ENCODE measurements at regions not wholly inside any gene's neighbourhood (a gene's known extent, or its start where the extent isn't known, plus 50 kb on each side); places are given as distances from the start of the nearest gene placed in this dataset.

GRCh38 chr3:159850481-159850880, 138.2 kb upstream of the IL12A start:
- no peaks in the 10 kb centered on the region for H3K9me3 ChIP-seq
- no peak overlapping the region for H3K4me3 ChIP-seq
- no peaks in the 10 kb centered on the region for H3K27me3 ChIP-seq
- no peak for TF ChIP-seq CTCF (IDR thresholded peaks at IDR 0.05)
- no peak overlapping the region for H3K27ac ChIP-seq
- H3K36me3 ChIP-seq: no peaks in the 10 kb centered on the region
- H3K4me1 ChIP-seq: peaks cover 9 to 92% (median 44%) of the 10 kb centered on the region in 4 donors
- intact Hi-C loops (cut with DNase I; ENCODE audit: low total_unique reads): no loop called here
- DNase-seq: no peak

DNA sequence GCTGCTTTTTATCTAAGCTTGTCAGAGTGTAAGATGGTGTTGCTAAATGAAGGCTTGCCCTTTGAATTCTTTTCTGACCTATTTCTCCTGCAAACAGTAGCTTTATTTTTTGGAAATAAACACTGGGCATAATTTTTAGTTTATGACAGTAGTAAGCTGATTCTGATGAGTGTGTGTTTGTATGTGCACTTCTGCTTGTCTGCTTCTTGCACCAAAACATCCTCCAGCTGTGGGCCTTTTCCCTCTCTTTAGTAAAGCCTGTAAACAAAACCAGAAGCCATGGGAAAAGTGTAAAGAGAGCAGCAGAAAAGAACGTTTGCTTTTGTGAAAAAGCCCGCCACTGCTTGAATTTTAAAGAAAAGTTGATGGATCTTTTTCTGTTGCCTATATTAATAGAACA, 136.4 kb upstream of the IL12A start:
- intact Hi-C loops (cut with DNase I; ENCODE audit: low total_unique reads): no loop called here
- peak overlapping the region; percentile 37 to 43 for H3K4me3 ChIP-seq
- peak overlapping the region; percentile 78 to 83 for H3K27ac ChIP-seq
- peaks cover 9 to 89% (median 44%) of the 10 kb centered on the region in 4 donors for H3K4me1 ChIP-seq
- H3K36me3 ChIP-seq: no peaks in the 10 kb centered on the region
- DNase-seq: no peak
- no peaks in the 10 kb centered on the region for H3K27me3 ChIP-seq
- no peaks in the 10 kb centered on the region for H3K9me3 ChIP-seq
- TF ChIP-seq CTCF (IDR thresholded peaks at IDR 0.05): no peak

GRCh38 chr3:159852821-159853505, 135.7 kb upstream of the IL12A start:
- intact Hi-C loops (cut with DNase I; ENCODE audit: low total_unique reads): no loop called here
- peak; percentile 41 to 79 for DNase-seq
- Histone ChIP-seq H3K4me1 (peaks cover 9 to 85% (median 44%) of the 10 kb centered on the region in 4 donors), H3K4me3 (peak overlapping the region; percentile 37 to 43), H3K9me3 (no peaks in the 10 kb centered on the region), H3K27me3 (no peaks in the 10 kb centered on the region), H3K36me3 (no peaks in the 10 kb centered on the region), H3K27ac (peak overlapping the region; percentile 78 to 83)
- no peak for TF ChIP-seq CTCF (IDR thresholded peaks at IDR 0.05)

DNA sequence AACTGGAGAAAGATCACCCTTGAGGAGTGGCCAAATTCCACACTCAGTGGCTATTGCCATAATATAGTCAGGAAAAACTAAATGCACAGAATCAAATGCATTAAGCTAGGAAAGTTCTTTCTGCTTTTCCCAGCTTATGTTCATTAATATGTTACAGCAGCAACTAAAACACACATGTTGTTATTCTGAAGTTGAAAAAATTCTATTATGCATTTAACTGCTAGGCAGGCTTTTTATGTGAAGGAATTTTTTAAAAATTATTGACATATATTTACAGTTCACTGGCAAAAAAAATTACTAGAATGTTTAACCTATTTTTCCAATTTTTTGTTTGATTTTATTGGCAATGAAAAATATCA, 135.2 kb upstream of the IL12A start:
- Histone ChIP-seq H3K27me3 (no peaks in the 10 kb centered on the region), H3K4me1 (peaks cover 9 to 85% (median 46%) of the 10 kb centered on the region in 4 donors), H3K27ac (peak overlapping the region; percentile 78 to 83), H3K36me3 (no peaks in the 10 kb centered on the region), H3K4me3 (peak overlapping the region; percentile 37 to 43), H3K9me3 (no peaks in the 10 kb centered on the region)
- intact Hi-C loops (cut with DNase I; ENCODE audit: low total_unique reads): no loop called here
- DNase-seq: no peak
- TF ChIP-seq CTCF (IDR thresholded peaks at IDR 0.05): no peak

GRCh38 chr3:159854500-159855124, 134.0 kb upstream of the IL12A start:
- H3K36me3 ChIP-seq: no peaks in the 10 kb centered on the region
- peaks cover 9 to 85% (median 50%) of the 10 kb centered on the region in 4 donors for H3K4me1 ChIP-seq
- no peak for DNase-seq
- no peaks in the 10 kb centered on the region for H3K9me3 ChIP-seq
- H3K4me3 ChIP-seq: peak overlapping the region; percentile 4 to 12
- TF ChIP-seq CTCF (IDR thresholded peaks at IDR 0.05): no peak
- no peaks in the 10 kb centered on the region for H3K27me3 ChIP-seq
- H3K27ac ChIP-seq: peak overlapping the region; percentile 78 to 83
- intact Hi-C loops (cut with DNase I; ENCODE audit: low total_unique reads): no loop called here
